Limb (tissue), 2 donors: ENCODE measurements at regions not wholly inside any gene's neighbourhood (a gene's known extent, or its start where the extent isn't known, plus 50 kb on each side); places are given as distances from the start of the nearest gene placed in this dataset.

Experiments
- DNase-seq, 2 donors: peaks; one replicate each; pipeline ENCODE4 v3.0.0-alpha.2; 2016; ENCODE audit errors: extremely low spot score in 2 of 2

GRCh38 chr2:238963161-238963970 is 115.5 kb downstream of the TWIST2 start:
- no peak for DNase-seq

GRCh38 chr2:238963971-238964328 is 116.1 kb downstream of the TWIST2 start:
- no peak for DNase-seq

- no peak for DNase-seq
Measured at GRCh38 chr2:238964544-238965067, 116.7 kb downstream of the TWIST2 start.

- no peak for DNase-seq
Measured at GRCh38 chr2:238965371-238966071, 117.6 kb downstream of the TWIST2 start.

GRCh38 chr2:238966072-238966937 is 118.4 kb downstream of the TWIST2 start:
- no peak for DNase-seq

GRCh38 chr2:238967031-238967977 is 119.4 kb downstream of the TWIST2 start:
- no peak for DNase-seq

GRCh38 chr2:238967978-238968360 is 120.1 kb downstream of the TWIST2 start:
- no peak for DNase-seq

GRCh38 chr2:238968616-238969384 is 120.9 kb downstream of the TWIST2 start:
- DNase-seq, result no peak

GRCh38 chr2:238969857-238970256 is 122.0 kb downstream of the TWIST2 start:
- no peak for DNase-seq

- DNase-seq, result peak; percentile 33 to 70
Measured at GRCh38 chr2:238970553-238971081, 122.7 kb downstream of the TWIST2 start.

GRCh38 chr2:238971318-238972145 is 123.6 kb downstream of the TWIST2 start:
- no peak for DNase-seq

- no peak for DNase-seq
Measured at GRCh38 chr2:238972146-238972445, 124.2 kb downstream of the TWIST2 start.

- DNase-seq, result no peak
Measured at GRCh38 chr2:238973038-238973739, 125.3 kb downstream of the TWIST2 start.

GRCh38 chr2:238974081-238974480 is 126.2 kb downstream of the TWIST2 start:
- DNase-seq, result no peak

GRCh38 chr2:238974501-238975166 is 126.7 kb downstream of the TWIST2 start:
- no peak for DNase-seq

- no peak for DNase-seq
Measured at GRCh38 chr2:238975408-238975807, 127.5 kb downstream of the TWIST2 start.

GRCh38 chr2:238978497-238978896 is 130.6 kb downstream of the TWIST2 start:
- no peak for DNase-seq

- no peak for DNase-seq
Measured at GRCh38 chr2:238979636-238980035, 131.8 kb downstream of the TWIST2 start.
